Smooth muscle cell (in vitro differentiated cells): ENCODE measurements at regions not wholly inside any gene's neighbourhood (a gene's known extent, or its start where the extent isn't known, plus 50 kb on each side); places are given as distances from the start of the nearest gene placed in this dataset.
A peak's percentile ranks its signal among the peaks of the same experiment; 100 is the strongest.

ENCODE experiments used
- DNase-seq: peaks from one replicate; lab custom pipeline; 2025; ENCODE audit not compliant: unreplicated experiment; lab: John Stamatoyannopoulos, UW
- H2AFZ ChIP-seq: fragments of 200-600 bp; sonication (generic); 2 replicates; pipeline ENCODE4 v1.6.0; 2016; ENCODE audit warnings: antibody characterized with exemption, low read depth, mild to moderate bottlenecking
- H3F3A ChIP-seq: fragments of 200-600 bp; sonication (generic); 2 replicates; pipeline ENCODE4 v1.6.0; 2017; ENCODE audit warnings: antibody characterized with exemption, low read depth
- H3K27ac ChIP-seq: fragments of 200-600 bp; sonication (generic); 2 replicates; pipeline ENCODE4 v1.5.1; 2016; ENCODE audit warnings: low read depth, mild to moderate bottlenecking
- H3K27me3 ChIP-seq: fragments of 200-600 bp; sonication (generic); 2 replicates; pipeline ENCODE4 v1.6.1; 2016; ENCODE audit warnings: low read depth, mild to moderate bottlenecking
- H3K36me3 ChIP-seq: fragments of 200-600 bp; sonication (generic); 2 replicates; pipeline ENCODE4 v1.5.1; 2016; ENCODE audit warnings: low read depth
- H3K4me1 ChIP-seq: fragments of 200-600 bp; sonication (generic); 2 replicates; pipeline ENCODE4 v1.5.1; 2016; ENCODE audit warnings: low read depth
- H3K4me2 ChIP-seq: fragments of 200-600 bp; sonication (generic); 2 replicates; pipeline ENCODE4 v1.6.0; 2016; ENCODE audit warnings: mild to moderate bottlenecking
- H3K4me3 ChIP-seq: fragments of 200-600 bp; sonication (generic); 2 replicates; pipeline ENCODE4 v1.5.1; 2016; ENCODE audit warnings: mild to moderate bottlenecking
- H3K79me2 ChIP-seq: fragments of 200-600 bp; sonication (generic); 2 replicates; pipeline ENCODE4 v1.6.0; 2016; ENCODE audit warnings: low read depth, mild to moderate bottlenecking
- H3K9ac ChIP-seq: fragments of 200-600 bp; sonication (generic); 2 replicates; pipeline ENCODE4 v1.6.0; 2016; ENCODE audit warnings: low read depth
- H3K9me3 ChIP-seq: fragments of 200-600 bp; sonication (generic); replicated peaks from 2 replicates; pipeline ENCODE4 v1.5.1; 2016; ENCODE audit warnings: low read depth
- H4K20me1 ChIP-seq: fragments of 200-600 bp; sonication (generic); 2 replicates; pipeline ENCODE4 v1.6.0; 2016; ENCODE audit warnings: low read depth
- CTCF ChIP-seq: fragments of 200-600 bp; sonication (generic); IDR thresholded peaks from 2 replicates; pipeline ENCODE4 v1.5.1; 2017; ENCODE audit warnings: borderline replicate concordance, mild to moderate bottlenecking, antibody characterized with exemption; ENCODE audit not compliant: insufficient read depth, poor library complexity, severe bottlenecking
- WGBS: methylation state at CpG from one replicate; pipeline ENCODE4 v1.1.7; 2016; ENCODE audit warnings: low lambda C conversion rate; 5-methylcytosine and 5-hydroxymethylcytosine counted together

- H3K4me3 ChIP-seq: no peak overlapping the region
- H3F3A ChIP-seq: no peaks in the 10 kb centered on the region
- no peaks in the 10 kb centered on the region for H3K9me3 ChIP-seq
- H2AFZ ChIP-seq: no peak overlapping the region
- TF ChIP-seq CTCF: no peak
- no peak overlapping the region for H3K27ac ChIP-seq
- no peak for DNase-seq
- no peaks in the 10 kb centered on the region for H3K36me3 ChIP-seq
- H3K9ac ChIP-seq: no peak overlapping the region
- WGBS: 88% methylated on average over 5 of the region's 5 CpGs
- H3K27me3 ChIP-seq: peaks cover 19% of the 10 kb centered on the region
- no peaks in the 10 kb centered on the region for H3K79me2 ChIP-seq
- H3K4me1 ChIP-seq: no peaks in the 10 kb centered on the region
- H3K4me2 ChIP-seq: no peak overlapping the region
- no peaks in the 10 kb centered on the region for H4K20me1 ChIP-seq
These were observed 818.1 kb upstream of the TMEM132C start for GRCh38 chr12:127448906-127449305.

- WGBS: 55% methylated on average over 2 of the region's 2 CpGs
- no peak for TF ChIP-seq CTCF
These were observed 816.1 kb upstream of the TMEM132C start for GRCh38 chr12:127450826-127451225.

GRCh38 chr12:127455347-127456265, 811.4 kb upstream of the TMEM132C start:
- no peaks in the 10 kb centered on the region for H3F3A ChIP-seq
- no peak for DNase-seq
- no peak overlapping the region for H3K9ac ChIP-seq
- no peaks in the 10 kb centered on the region for H3K79me2 ChIP-seq
- H3K4me3 ChIP-seq: peak overlapping the region; percentile 29
- H2AFZ ChIP-seq: no peak overlapping the region
- no peaks in the 10 kb centered on the region for H4K20me1 ChIP-seq
- H3K4me2 ChIP-seq: peak overlapping the region; percentile 76
- H3K36me3 ChIP-seq: no peaks in the 10 kb centered on the region
- H3K4me1 ChIP-seq: no peaks in the 10 kb centered on the region
- peaks cover 64% of the 10 kb centered on the region for H3K27me3 ChIP-seq
- H3K9me3 ChIP-seq: no peaks in the 10 kb centered on the region
- WGBS: 5% methylated on average over 47 of the region's 85 CpGs
- no peak overlapping the region for H3K27ac ChIP-seq
- TF ChIP-seq CTCF: peak; percentile 18

More at GRCh38 chr12:127450826-127451225, 816.1 kb upstream of the TMEM132C start:
- Histone ChIP-seq H3F3A (no peaks in the 10 kb centered on the region), H3K4me2 (no peak overlapping the region), H3K9ac (no peak overlapping the region), H3K9me3 (no peaks in the 10 kb centered on the region), H3K36me3 (no peaks in the 10 kb centered on the region), H3K79me2 (no peaks in the 10 kb centered on the region), H3K4me1 (no peaks in the 10 kb centered on the region), H3K27ac (no peak overlapping the region), H4K20me1 (no peaks in the 10 kb centered on the region), H3K27me3 (peaks cover 38% of the 10 kb centered on the region), H2AFZ (no peak overlapping the region), H3K4me3 (no peak overlapping the region)
- DNase-seq: no peak
